Suppressor macrophage treated with lipopolysaccharide for 4 hours (primary cell): ENCODE measurements at regions not wholly inside any gene's neighbourhood (a gene's known extent, or its start where the extent isn't known, plus 50 kb on each side); places are given as distances from the start of the nearest gene placed in this dataset.
"Not testable (repeated sequence)": the region's sequence is repeated elsewhere in the genome, so short reads cannot be mapped to it uniquely, and the experiment has no call there.

Experiments used
- DNase-seq: peaks from one replicate; pipeline ENCODE4 v3.0.0-alpha.2; 2020

GRCh38 chr4:78660559-78660958 is 109.0 kb downstream of the ANXA3 start:
- no peak for DNase-seq

- no peak for DNase-seq
Observed at GRCh38 chr4:78661086-78661690, 109.6 kb downstream of the ANXA3 start.

- peak; percentile 49 for DNase-seq
Observed at GRCh38 chr4:78661921-78662521, 110.5 kb downstream of the ANXA3 start.

GRCh38 chr4:78662658-78663057 is 111.1 kb downstream of the ANXA3 start:
- DNase-seq, result no peak

GRCh38 chr4:78664296-78664695 is 111.9 kb upstream of the BMP2K start:
- not testable (repeated sequence) for DNase-seq

GRCh38 chr4:78665216-78665770 is 110.9 kb upstream of the BMP2K start:
- DNase-seq, result no peak

- DNase-seq, result peak; percentile 45
Observed at GRCh38 chr4:78666830-78667258, 109.3 kb upstream of the BMP2K start.

- peak; percentile 54 for DNase-seq
Observed at GRCh38 chr4:78667325-78667724, 108.8 kb upstream of the BMP2K start.

- DNase-seq, result peak; percentile 55
Observed at GRCh38 chr4:78667764-78668163, 108.4 kb upstream of the BMP2K start.

GRCh38 chr4:78669453-78669852 is 106.7 kb upstream of the BMP2K start:
- DNase-seq, result no peak

GRCh38 chr4:78671903-78672815 is 104.0 kb upstream of the BMP2K start:
- DNase-seq, result no peak

- no peak for DNase-seq
Observed at GRCh38 chr4:78673337-78673736, 102.8 kb upstream of the BMP2K start.

GRCh38 chr4:78675325-78675724 is 100.8 kb upstream of the BMP2K start:
- DNase-seq, result no peak

- DNase-seq, result no peak
Observed at GRCh38 chr4:78682070-78682469, 94.1 kb upstream of the BMP2K start.

GRCh38 chr4:78683352-78683751 is 92.8 kb upstream of the BMP2K start:
- no peak for DNase-seq

GRCh38 chr4:78684325-78685079 is 91.6 kb upstream of the BMP2K start:
- no peak for DNase-seq

- DNase-seq, result no peak
Observed at GRCh38 chr4:78687818-78688217, 88.3 kb upstream of the BMP2K start.

GRCh38 chr4:78688366-78688765 is 87.8 kb upstream of the BMP2K start:
- DNase-seq, result no peak

GRCh38 chr4:78689261-78689660 is 86.9 kb upstream of the BMP2K start:
- no peak for DNase-seq

- DNase-seq, result no peak
Observed at GRCh38 chr4:78689700-78690323, 86.3 kb upstream of the BMP2K start.

GRCh38 chr4:78691334-78691754 is 84.8 kb upstream of the BMP2K start:
- DNase-seq, result no peak
